GM12878 (cell line): ENCODE measurements at regions not wholly inside any gene's neighbourhood (a gene's known extent, or its start where the extent isn't known, plus 50 kb on each side); places are given as distances from the start of the nearest gene placed in this dataset.

Source experiments
- ATAC-seq: fragments of 200-7000 bp; cut with Tn5 transposase; 3 replicates; pipeline ENCODE4 v1.9.1; 2020; ENCODE audit warnings: mild to moderate bottlenecking, moderate library complexity
- BruUV-seq: library from RNA; stranded (reverse); fragments of 400-500 nt; replicated peaks from 2 replicates; lab custom pipeline; 2021; lab: Mats Ljungman, UMichigan
- CTCF ChIA-PET: fragments of 300-600 bp; sonication (Branson Sonifier 250); formaldehyde crosslinking; extraction: SDS; loops from one replicate; lab custom pipeline; 2021; ENCODE audit warnings: inconsistent platforms; lab: Yijun Ruan, JAX
- POLR2A ChIA-PET: fragments of 350-600 bp; formaldehyde crosslinking; extraction: SDS; loops from one replicate; lab custom pipeline; 2021; ENCODE audit warnings: inconsistent platforms; lab: Charles Lee
- RAD21 ChIA-PET: fragments of 300-600 bp; sonication (Branson Sonifier 250); formaldehyde crosslinking; loops from one replicate; lab custom pipeline; 2023; ENCODE audit warnings: antibody characterized with exemption; ENCODE audit not compliant: unreplicated experiment; lab: Charles Lee
- SMC1A ChIA-PET: fragments of 300-600 bp; sonication (Branson Sonifier 250); formaldehyde crosslinking; loops from one replicate; lab custom pipeline; 2023; ENCODE audit not compliant: unreplicated experiment, uncharacterized antibody; lab: Charles Lee
- DNase-seq: peaks from one replicate; pipeline ENCODE4 v3.0.0-alpha.2; 2011; ENCODE audit warnings: low read depth, low spot score
- FAIRE-seq: peaks from 3 replicates; lab custom pipeline; 2011; peaks lifted over from hg19 to GRCh38; lab: Jason Lieb, UNC
- H2AFZ ChIP-seq: 2 replicates; pipeline ENCODE4 v1.6.0; 2011; ENCODE audit warnings: low read depth, low read length, control low read depth; ENCODE audit not compliant: control insufficient read depth
- H3K27ac ChIP-seq: 2 replicates; pipeline ENCODE4 v1.5.1; 2011; ENCODE audit warnings: control low read depth; ENCODE audit not compliant: control insufficient read depth, insufficient read depth
- H3K27me3 ChIP-seq, 2 experiments: replicated peaks in 1 of 2; 2 replicates each; pipeline versions ENCODE4 v1.6.0 to v1.6.1; 2011; ENCODE audit warnings: low read length in 1 of 2; ENCODE audit not compliant: control insufficient read depth in 2 of 2, insufficient read depth in 2 of 2
- H3K36me3 ChIP-seq, 2 experiments: 2 replicates each; pipeline ENCODE4 v1.5.1; 2011; ENCODE audit warnings: low read length in 1 of 2; ENCODE audit not compliant: control insufficient read depth in 2 of 2, insufficient read depth in 2 of 2
- H3K4me1 ChIP-seq: 2 replicates; pipeline ENCODE4 v1.6.1; 2011; ENCODE audit warnings: mild to moderate bottlenecking, low read length, moderate library complexity, mixed read lengths; ENCODE audit not compliant: control insufficient read depth, insufficient read depth
- H3K4me2 ChIP-seq: 2 replicates; pipeline ENCODE4 v1.6.0; 2011; ENCODE audit warnings: control low read depth; ENCODE audit not compliant: control insufficient read depth, insufficient read depth
- H3K4me3 ChIP-seq: fragments of 200-600 bp; sonication (generic); 2 replicates; pipeline ENCODE4 v1.5.1; 2016
- H3K79me2 ChIP-seq: 2 replicates; pipeline ENCODE4 v1.6.0; 2011; ENCODE audit warnings: low read length; ENCODE audit not compliant: control insufficient read depth, insufficient read depth
- H3K9ac ChIP-seq: 2 replicates; pipeline ENCODE4 v1.8.0; 2011; ENCODE audit warnings: low read length, control low read depth, mixed read lengths; ENCODE audit not compliant: control insufficient read depth, insufficient read depth
- H3K9me3 ChIP-seq: replicated peaks from 3 replicates; pipeline ENCODE4 v1.5.1; 2011; ENCODE audit warnings: mild to moderate bottlenecking, low read length; ENCODE audit not compliant: control insufficient read depth, insufficient read depth
- H4K20me1 ChIP-seq: 2 replicates; pipeline ENCODE4 v1.6.0; 2011; ENCODE audit not compliant: control insufficient read depth, insufficient read depth
- MTA2 ChIP-seq: fragments of 450-650 bp; IDR thresholded peaks from 2 replicates; pipeline ENCODE4 v1.6.1; 2016; ENCODE audit warnings: low read depth, mild to moderate bottlenecking, moderate library complexity
- WGBS: methylation state at CpG from one replicate; pipeline ENCODE4 v1.1.6; 2016; ENCODE audit warnings: low lambda C conversion rate; ENCODE audit not compliant: insufficient replicate concordance, insufficient coverage; ENCODE audit errors: missing lambda C conversion rate; 5-methylcytosine and 5-hydroxymethylcytosine counted together
- in situ Hi-C: fragments of 300-500 bp; cut with MboI; formaldehyde crosslinking; loops from 9 replicates; pipeline ENCODE4 v1.14.3; 2018; ENCODE audit warnings: mixed read lengths
- intact Hi-C: fragments of 100-400 bp; cut with micrococcal nuclease; formaldehyde crosslinking; loops from one replicate; pipeline ENCODE4 v1.14.2; 2022; ENCODE audit not compliant: unreplicated experiment
- TF ChIP-seq, protein P1 (sequence below): IDR thresholded peaks from 2 replicates; pipeline ENCODE4 v1.6.1; 2012; ENCODE audit warnings: low read depth, low read length, improper control_type of control experiment
- TF ChIP-seq, protein P2 (sequence below): fragments of 450-650 bp; conservative IDR thresholded peaks from 2 replicates; pipeline ENCODE4 v1.6.1; 2017; ENCODE audit warnings: mild to moderate bottlenecking, moderate library complexity
- TF ChIP-seq, protein P3 (sequence below): fragments of 450-650 bp; IDR thresholded peaks from 2 replicates; pipeline ENCODE4 v1.6.1; 2017; ENCODE audit warnings: low read depth, mild to moderate bottlenecking, moderate library complexity

DNA sequence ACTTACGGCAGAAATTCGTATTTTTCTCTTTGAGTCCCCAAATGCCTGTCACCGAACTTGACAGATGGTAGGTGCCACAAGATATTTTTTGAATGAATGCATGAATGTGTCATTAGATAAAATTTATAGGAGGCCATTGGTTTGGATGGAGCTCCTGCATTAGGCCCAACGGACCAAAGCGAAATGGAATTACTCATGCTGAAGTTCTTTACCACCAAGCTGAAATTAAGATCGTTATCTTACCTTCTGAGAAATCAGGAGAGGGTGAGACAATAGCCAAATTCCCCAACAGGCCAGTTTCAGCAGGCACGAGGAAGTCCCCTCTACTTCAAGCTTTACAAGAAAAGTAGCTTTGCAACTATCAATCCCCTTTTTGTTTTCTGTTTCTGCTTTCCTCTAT, 452.5 kb upstream of the ARGLU1 start:
- ChIA-PET POLR2A (interaction anchor here (0.6 kb wide), 1 partner anchor 20 kb away, joined by 3 read pairs; no protein-coding TSS in a partner anchor), RAD21 (interaction anchor here (0.8 to 1.6 kb wide), 9 partner anchors 10 to 100 kb away, joined by 3 to 8 read pairs (median 4); no protein-coding TSS in a partner anchor), SMC1A (interaction anchor here (0.8 to 2.7 kb wide), 7 partner anchors 10 to 49 kb away, joined by 3 to 13 read pairs (median 4); no protein-coding TSS in a partner anchor), CTCF (no interaction called here)
- no peak for FAIRE-seq
- Histone ChIP-seq H3K4me1 (no peaks in the 10 kb centered on the region), H3K4me3 (no peak overlapping the region), H3K27me3 (no peaks in the 10 kb centered on the region), H3K79me2 (no peaks in the 10 kb centered on the region), H3K27ac (no peak overlapping the region), H3K9me3 (no peaks in the 10 kb centered on the region), H3K9ac (no peak overlapping the region), H2AFZ (no peak overlapping the region), H3K36me3 (no peaks in the 10 kb centered on the region), H4K20me1 (no peaks in the 10 kb centered on the region), H3K4me2 (no peak overlapping the region)
- in situ Hi-C loops (no loop called here), intact Hi-C loops (no loop called here)
- TF ChIP-seq, protein P1, sequence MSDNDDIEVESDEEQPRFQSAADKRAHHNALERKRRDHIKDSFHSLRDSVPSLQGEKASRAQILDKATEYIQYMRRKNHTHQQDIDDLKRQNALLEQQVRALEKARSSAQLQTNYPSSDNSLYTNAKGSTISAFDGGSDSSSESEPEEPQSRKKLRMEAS = no peak
- TF ChIP-seq, protein P2, sequence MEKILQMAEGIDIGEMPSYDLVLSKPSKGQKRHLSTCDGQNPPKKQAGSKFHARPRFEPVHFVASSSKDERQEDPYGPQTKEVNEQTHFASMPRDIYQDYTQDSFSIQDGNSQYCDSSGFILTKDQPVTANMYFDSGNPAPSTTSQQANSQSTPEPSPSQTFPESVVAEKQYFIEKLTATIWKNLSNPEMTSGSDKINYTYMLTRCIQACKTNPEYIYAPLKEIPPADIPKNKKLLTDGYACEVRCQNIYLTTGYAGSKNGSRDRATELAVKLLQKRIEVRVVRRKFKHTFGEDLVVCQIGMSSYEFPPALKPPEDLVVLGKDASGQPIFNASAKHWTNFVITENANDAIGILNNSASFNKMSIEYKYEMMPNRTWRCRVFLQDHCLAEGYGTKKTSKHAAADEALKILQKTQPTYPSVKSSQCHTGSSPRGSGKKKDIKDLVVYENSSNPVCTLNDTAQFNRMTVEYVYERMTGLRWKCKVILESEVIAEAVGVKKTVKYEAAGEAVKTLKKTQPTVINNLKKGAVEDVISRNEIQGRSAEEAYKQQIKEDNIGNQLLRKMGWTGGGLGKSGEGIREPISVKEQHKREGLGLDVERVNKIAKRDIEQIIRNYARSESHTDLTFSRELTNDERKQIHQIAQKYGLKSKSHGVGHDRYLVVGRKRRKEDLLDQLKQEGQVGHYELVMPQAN = no peak
- TF ChIP-seq MTA2 = peak; percentile 33; the same call in 1 of the 2 replicates
- TF ChIP-seq, protein P3, sequence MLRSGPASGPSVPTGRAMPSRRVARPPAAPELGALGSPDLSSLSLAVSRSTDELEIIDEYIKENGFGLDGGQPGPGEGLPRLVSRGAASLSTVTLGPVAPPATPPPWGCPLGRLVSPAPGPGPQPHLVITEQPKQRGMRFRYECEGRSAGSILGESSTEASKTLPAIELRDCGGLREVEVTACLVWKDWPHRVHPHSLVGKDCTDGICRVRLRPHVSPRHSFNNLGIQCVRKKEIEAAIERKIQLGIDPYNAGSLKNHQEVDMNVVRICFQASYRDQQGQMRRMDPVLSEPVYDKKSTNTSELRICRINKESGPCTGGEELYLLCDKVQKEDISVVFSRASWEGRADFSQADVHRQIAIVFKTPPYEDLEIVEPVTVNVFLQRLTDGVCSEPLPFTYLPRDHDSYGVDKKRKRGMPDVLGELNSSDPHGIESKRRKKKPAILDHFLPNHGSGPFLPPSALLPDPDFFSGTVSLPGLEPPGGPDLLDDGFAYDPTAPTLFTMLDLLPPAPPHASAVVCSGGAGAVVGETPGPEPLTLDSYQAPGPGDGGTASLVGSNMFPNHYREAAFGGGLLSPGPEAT = 0 out of 2 replicates have a peak, but pooled peaks have one; percentile 26
- ATAC-seq = no peak; the same call in 2 of the 3 replicates
- WGBS = 18% methylated on average over 7 of the region's 7 CpGs
- no TSS peak for BruUV-seq
- no peak for DNase-seq
